ENCODE measurements at regions not wholly inside any gene's neighbourhood (a gene's known extent, or its start where the extent isn't known, plus 50 kb on each side); places are given as distances from the start of the nearest gene placed in this dataset.

- no peak overlapping the region for H3K4me3 Mint-ChIP-seq
- no peaks in the 10 kb centered on the region for H3K36me3 Mint-ChIP-seq
- H3K4me3 ChIP-seq: no peak overlapping the region
- H3K27ac ChIP-seq: no peak overlapping the region
- TF ChIP-seq EZH2 (IDR thresholded peaks at IDR 0.05) (no peak), CTCF (IDR thresholded peaks at IDR 0.05) (no peak), EZH2phosphoT487 (IDR thresholded peaks at IDR 0.05) (no peak)
- no peaks in the 10 kb centered on the region for H3K79me2 ChIP-seq (ENCODE audit: low read depth)
- H3K27me3 ChIP-seq: no peaks in the 10 kb centered on the region
- H3K4me1 ChIP-seq: no peaks in the 10 kb centered on the region
- DNase-seq (ENCODE audit: low spot score): no peak
- H3K27me3 Mint-ChIP-seq (ENCODE audit: insufficient read depth, low read depth): peaks cover 2% of the 10 kb centered on the region
- H3K9me3 ChIP-seq (ENCODE audit: low read depth): no peaks in the 10 kb centered on the region
- no peaks in the 10 kb centered on the region for H3F3A ChIP-seq (ENCODE audit: low read depth)
- no peak overlapping the region for H2AFZ ChIP-seq (replicated peaks)
- H3K4me1 Mint-ChIP-seq: no peaks in the 10 kb centered on the region
- H3K9me3 Mint-ChIP-seq: peaks cover 17% of the 10 kb centered on the region
- no peak overlapping the region for H3K27ac Mint-ChIP-seq
- H3K4me2 ChIP-seq: no peak overlapping the region
- no peaks in the 10 kb centered on the region for H4K20me1 ChIP-seq (ENCODE audit: low read depth)
- no peak overlapping the region for H3K9ac ChIP-seq
- H3K36me3 ChIP-seq: no peaks in the 10 kb centered on the region
Observed at GRCh38 chr2:117108741-117109267, 705.7 kb upstream of the DDX18 start.

GRCh38 chr2:117118994-117119393 is 695.5 kb upstream of the DDX18 start:
- no peaks in the 10 kb centered on the region for H3F3A ChIP-seq (ENCODE audit: low read depth)
- H3K36me3 ChIP-seq: no peaks in the 10 kb centered on the region
- Mint-ChIP-seq H3K4me1 (no peaks in the 10 kb centered on the region), H3K27me3 (ENCODE audit: insufficient read depth, low read depth) (no peaks in the 10 kb centered on the region), H3K9me3 (no peaks in the 10 kb centered on the region), H3K4me3 (no peak overlapping the region), H3K36me3 (no peaks in the 10 kb centered on the region), H3K27ac (no peak overlapping the region)
- no peak overlapping the region for H3K9ac ChIP-seq
- no peak overlapping the region for H3K4me2 ChIP-seq
- H4K20me1 ChIP-seq (ENCODE audit: low read depth): no peaks in the 10 kb centered on the region
- H3K4me3 ChIP-seq: no peak overlapping the region
- H3K27me3 ChIP-seq: no peaks in the 10 kb centered on the region
- DNase-seq (ENCODE audit: low spot score): no peak
- TF ChIP-seq EZH2 (IDR thresholded peaks at IDR 0.05) (no peak), EZH2phosphoT487 (IDR thresholded peaks at IDR 0.05) (no peak), CTCF (IDR thresholded peaks at IDR 0.05) (no peak)
- H3K9me3 ChIP-seq (ENCODE audit: low read depth): no peaks in the 10 kb centered on the region
- no peaks in the 10 kb centered on the region for H3K4me1 ChIP-seq
- H3K27ac ChIP-seq: no peak overlapping the region
- no peaks in the 10 kb centered on the region for H3K79me2 ChIP-seq (ENCODE audit: low read depth)
- no peak overlapping the region for H2AFZ ChIP-seq (replicated peaks)

- no peak overlapping the region for H3K9ac ChIP-seq
- H3K79me2 ChIP-seq (ENCODE audit: low read depth): no peaks in the 10 kb centered on the region
- no peaks in the 10 kb centered on the region for H3K9me3 ChIP-seq (ENCODE audit: low read depth)
- no peak for DNase-seq (ENCODE audit: low spot score)
- Mint-ChIP-seq H3K4me1 (peaks cover 4% of the 10 kb centered on the region), H3K27ac (no peak overlapping the region), H3K9me3 (no peaks in the 10 kb centered on the region), H3K4me3 (no peak overlapping the region), H3K27me3 (ENCODE audit: insufficient read depth, low read depth) (no peaks in the 10 kb centered on the region), H3K36me3 (no peaks in the 10 kb centered on the region)
- no peaks in the 10 kb centered on the region for H3K27me3 ChIP-seq
- no peak overlapping the region for H3K27ac ChIP-seq
- H3K36me3 ChIP-seq: no peaks in the 10 kb centered on the region
- TF ChIP-seq CTCF (IDR thresholded peaks at IDR 0.05): no peak
- TF ChIP-seq EZH2 (IDR thresholded peaks at IDR 0.05): no peak
- TF ChIP-seq EZH2phosphoT487 (IDR thresholded peaks at IDR 0.05): no peak
- H2AFZ ChIP-seq (replicated peaks): no peak overlapping the region
- H3K4me3 ChIP-seq: no peak overlapping the region
- H3K4me1 ChIP-seq: no peaks in the 10 kb centered on the region
- H4K20me1 ChIP-seq (ENCODE audit: low read depth): no peaks in the 10 kb centered on the region
- H3F3A ChIP-seq (ENCODE audit: low read depth): no peaks in the 10 kb centered on the region
- H3K4me2 ChIP-seq: no peak overlapping the region
Observed at GRCh38 chr2:117123362-117123761, 691.1 kb upstream of the DDX18 start.

Data from neural progenitor cell (in vitro differentiated cells).